IMR-90 (cell line): ENCODE measurements at regions not wholly inside any gene's neighbourhood (a gene's known extent, or its start where the extent isn't known, plus 50 kb on each side); places are given as distances from the start of the nearest gene placed in this dataset.

Experiments
- ATAC-seq: fragments of 200-7000 bp; cut with Tn5 transposase; 2 replicates; pipeline ENCODE4 v1.9.1; 2020; ENCODE audit warnings: low read depth, mild to moderate bottlenecking, moderate library complexity
- BruUV-seq: library from RNA; stranded (reverse); fragments of 400-500 nt; replicated peaks from 2 replicates; lab custom pipeline; 2021; lab: Mats Ljungman, UMichigan
- CTCF ChIA-PET: fragments of 300-600 bp; formaldehyde crosslinking; extraction: SDS; loops from one replicate; lab custom pipeline; 2021; ENCODE audit warnings: antibody characterized with exemption; lab: Yijun Ruan, JAX
- POLR2A ChIA-PET: fragments of 300-600 bp; sonication (Branson Sonifier 250); formaldehyde crosslinking; loops from one replicate; lab custom pipeline; 2022; ENCODE audit warnings: antibody characterized with exemption; ENCODE audit not compliant: unreplicated experiment; lab: Charles Lee
- DNase-seq: peaks from one replicate; pipeline ENCODE4 v3.0.0; 2013
- H2AFZ ChIP-seq: replicated peaks from 2 replicates; pipeline ENCODE3; 2013; ENCODE audit warnings: low read length, mild to moderate bottlenecking; ENCODE audit not compliant: poor library complexity
- H2AK5ac ChIP-seq: 2 replicates; pipeline ENCODE4 v1.6.1; 2013; ENCODE audit warnings: low read depth, low read length, inconsistent platforms
- H2AK9ac ChIP-seq: replicated peaks from 2 replicates; pipeline ENCODE3; 2013; ENCODE audit warnings: mild to moderate bottlenecking, low read depth, low read length, moderate library complexity; ENCODE audit not compliant: poor library complexity
- H2BK120ac ChIP-seq: 2 replicates; pipeline ENCODE4 v1.6.1; 2013; ENCODE audit warnings: low read depth, low read length, inconsistent platforms
- H2BK15ac ChIP-seq: 3 replicates; pipeline ENCODE4 v1.6.1; 2013; ENCODE audit warnings: low read depth, low read length, inconsistent platforms
- H2BK20ac ChIP-seq: 2 replicates; pipeline ENCODE4 v1.6.1; 2013; ENCODE audit warnings: low read depth, mild to moderate bottlenecking, inconsistent platforms, low read length, moderate library complexity
- H2BK5ac ChIP-seq: 2 replicates; pipeline ENCODE4 v1.6.1; 2013; ENCODE audit warnings: mild to moderate bottlenecking, low read depth, low read length, inconsistent platforms; ENCODE audit not compliant: poor library complexity, severe bottlenecking
- H3K14ac ChIP-seq: replicated peaks from 2 replicates; pipeline ENCODE4 v1.6.1; 2013; ENCODE audit warnings: low read depth, low read length, inconsistent platforms
- H3K18ac ChIP-seq: 2 replicates; pipeline ENCODE4 v1.6.1; 2013; ENCODE audit warnings: low read depth, low read length, control low read depth
- H3K23ac ChIP-seq: 2 replicates; pipeline ENCODE4 v1.6.1; 2013; ENCODE audit warnings: low read depth, low read length, inconsistent platforms
- H3K27ac ChIP-seq: 2 replicates; pipeline ENCODE4 v1.5.1; 2013; ENCODE audit warnings: mild to moderate bottlenecking, control low read depth, low read length; ENCODE audit not compliant: insufficient read depth
- H3K27me3 ChIP-seq: 2 replicates; pipeline ENCODE4 v1.6.1; 2013; ENCODE audit warnings: low read length; ENCODE audit not compliant: control insufficient read depth, insufficient read depth
- H3K36me3 ChIP-seq: 2 replicates; pipeline ENCODE4 v1.6.1; 2013; ENCODE audit warnings: low read length, mixed read lengths; ENCODE audit not compliant: control insufficient read depth, insufficient read depth
- H3K4ac ChIP-seq: 2 replicates; pipeline ENCODE4 v1.6.1; 2013; ENCODE audit warnings: low read depth, low read length, inconsistent platforms
- H3K4me1 ChIP-seq: 2 replicates; pipeline ENCODE4 v1.6.1; 2013; ENCODE audit warnings: low read length, mixed read lengths; ENCODE audit not compliant: control insufficient read depth, insufficient read depth
- H3K4me2 ChIP-seq: 2 replicates; pipeline ENCODE4 v1.6.1; 2013; ENCODE audit warnings: low read depth, mild to moderate bottlenecking, control low read depth, low read length, moderate library complexity
- H3K4me3 ChIP-seq: 2 replicates; pipeline ENCODE4 v1.5.1; 2013; ENCODE audit warnings: low read depth, mild to moderate bottlenecking, control low read depth, low read length, moderate library complexity; ENCODE audit not compliant: insufficient read depth
- H3K56ac ChIP-seq: 2 replicates; pipeline ENCODE4 v1.6.1; 2013; ENCODE audit warnings: low read length, inconsistent platforms; ENCODE audit not compliant: insufficient read depth; ENCODE audit errors: extremely low read depth
- H3K79me1 ChIP-seq, 2 experiments: 2 replicates each; pipeline ENCODE4 v1.6.1; 2013; ENCODE audit warnings: low read length in 2 of 2, inconsistent platforms in 1 of 2, low read depth in 1 of 2
- H3K9ac ChIP-seq: 2 replicates; pipeline ENCODE4 v1.6.1; 2013; ENCODE audit warnings: low read depth, low read length, control low read depth
- H3K9me1 ChIP-seq: 2 replicates; pipeline ENCODE4 v1.6.1; 2013; ENCODE audit warnings: low read length, inconsistent platforms; ENCODE audit not compliant: insufficient read depth
- H3K9me3 ChIP-seq: 2 replicates; pipeline ENCODE4 v1.6.1; 2013; ENCODE audit warnings: low read length; ENCODE audit not compliant: control insufficient read depth, insufficient read depth
- H4K20me1 ChIP-seq: 2 replicates; pipeline ENCODE4 v1.6.1; 2013; ENCODE audit warnings: low read length, inconsistent platforms; ENCODE audit not compliant: insufficient read depth
- H4K5ac ChIP-seq: 2 replicates; pipeline ENCODE4 v1.6.1; 2013; ENCODE audit warnings: mild to moderate bottlenecking, low read depth, low read length, control low read depth
- H4K8ac ChIP-seq, 2 experiments: 2 replicates each; pipeline ENCODE4 v1.6.1; 2013; ENCODE audit warnings: low read depth in 2 of 2, low read length in 2 of 2, control low read depth in 1 of 2, inconsistent platforms in 1 of 2
- H4K91ac ChIP-seq: 2 replicates; pipeline ENCODE4 v1.6.1; 2013; ENCODE audit warnings: low read depth, low read length, inconsistent platforms; ENCODE audit not compliant: insufficient read depth
- CEBPB ChIP-seq: IDR thresholded peaks from 2 replicates; pipeline ENCODE4 v1.6.1; 2012; ENCODE audit warnings: low read depth, low read length, improper control_type of control experiment
- CHD1 ChIP-seq: IDR thresholded peaks from 2 replicates; pipeline ENCODE4 v1.6.1; 2012; ENCODE audit warnings: low read depth, low read length, improper control_type of control experiment
- FOS ChIP-seq: fragments of 150-350 bp; IDR thresholded peaks from 2 replicates; pipeline ENCODE4 v1.6.1; 2016; ENCODE audit warnings: low read depth, low read length
- MAZ ChIP-seq: IDR thresholded peaks from 2 replicates; pipeline ENCODE4 v1.6.1; 2012; ENCODE audit warnings: low read depth, mild to moderate bottlenecking, low read length, improper control_type of control experiment, moderate library complexity, borderline replicate concordance
- RAD21 ChIP-seq: IDR thresholded peaks from 2 replicates; pipeline ENCODE4 v1.6.1; 2012; ENCODE audit warnings: low read length, improper control_type of control experiment
- RFX5 ChIP-seq: IDR thresholded peaks from 2 replicates; pipeline ENCODE4 v1.8.0; 2012; ENCODE audit warnings: low read depth, mild to moderate bottlenecking, low read length, moderate library complexity
- WGBS, 2 experiments: methylation state at CpG; one replicate each; pipeline versions ENCODE4 v1.1.5 to v1.1.7; 2013; ENCODE audit warnings: missing lambda C conversion rate in 2 of 2; ENCODE audit not compliant: insufficient read length in 1 of 2; ENCODE audit errors: extremely low coverage in 2 of 2; 5-methylcytosine and 5-hydroxymethylcytosine counted together
- dilution Hi-C: fragments of 300-500 bp; cut with HindIII; formaldehyde crosslinking; loops from one replicate; pipeline ENCODE4 v1.14.3; 2018; ENCODE audit warnings: low sequenced_read_pairs; ENCODE audit not compliant: unreplicated experiment
- in situ Hi-C: fragments of 300-500 bp; cut with MboI; formaldehyde crosslinking; loops from 3 replicates; pipeline ENCODE4 v1.14.3; 2019; ENCODE audit warnings: low sequenced_read_pairs, inconsistent platforms, mixed read lengths
- intact Hi-C: fragments of 100-400 bp; cut with micrococcal nuclease; formaldehyde crosslinking; loops from 2 replicates; pipeline ENCODE4 v1.10.0; 2022
- TF ChIP-seq, protein P1 (sequence below): fragments of 150-350 bp; IDR thresholded peaks from 2 replicates; pipeline ENCODE4 v1.6.1; 2016; ENCODE audit warnings: low read depth, mild to moderate bottlenecking, low read length, moderate library complexity, borderline replicate concordance
- TF ChIP-seq, protein P2 (sequence below): conservative IDR thresholded peaks from 2 replicates; pipeline ENCODE4 v1.5.1; 2012; ENCODE audit warnings: mild to moderate bottlenecking, low read depth, low read length, improper control_type of control experiment

DNA sequence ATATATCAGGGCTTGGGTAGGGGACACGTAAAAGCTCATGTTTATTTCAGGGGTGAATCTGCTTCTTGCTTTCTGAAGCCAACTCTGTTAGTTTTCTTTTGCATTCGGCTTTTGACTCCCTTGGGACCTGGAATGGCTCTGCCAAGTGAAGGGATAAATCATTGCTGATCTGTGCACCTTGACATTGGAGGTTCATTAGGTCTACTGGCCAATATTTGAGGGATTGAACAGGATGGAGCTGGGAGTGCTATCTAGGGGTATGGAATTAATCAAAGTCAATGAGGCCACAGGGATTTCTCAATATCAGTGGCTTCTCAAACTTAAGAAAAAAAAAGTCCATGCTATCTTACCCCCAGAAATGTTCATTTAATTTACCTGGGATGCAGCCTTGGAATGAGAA lies 203.5 kb upstream of the RMST start:
- H3K23ac ChIP-seq, result no peak overlapping the region
- H4K20me1 ChIP-seq, result no peaks in the 10 kb centered on the region
- H2AK9ac ChIP-seq, result no peak overlapping the region
- peaks cover 2% of the 10 kb centered on the region; the same call in 1 of the 2 replicates for H3K9me3 ChIP-seq
- dilution Hi-C loops (no loop called here), in situ Hi-C loops (no loop called here), intact Hi-C loops (no loop called here)
- no peak overlapping the region for H3K27ac ChIP-seq
- H4K8ac ChIP-seq, result no peak overlapping the region
- POLR2A ChIA-PET, result no interaction called here
- no peaks in the 10 kb centered on the region for H3K4me1 ChIP-seq
- no peak overlapping the region for H2BK15ac ChIP-seq
- no peak overlapping the region for H4K91ac ChIP-seq
- no peaks in the 10 kb centered on the region for H3K36me3 ChIP-seq
- no peak overlapping the region for H3K4me2 ChIP-seq
- H3K9me1 ChIP-seq, result no peaks in the 10 kb centered on the region
- no peak overlapping the region for H3K18ac ChIP-seq
- TF ChIP-seq RFX5 (no peak), MAZ (no peak), CEBPB (no peak), RAD21 (no peak), FOS (no peak), CHD1 (no peak)
- TF ChIP-seq, protein P1, sequence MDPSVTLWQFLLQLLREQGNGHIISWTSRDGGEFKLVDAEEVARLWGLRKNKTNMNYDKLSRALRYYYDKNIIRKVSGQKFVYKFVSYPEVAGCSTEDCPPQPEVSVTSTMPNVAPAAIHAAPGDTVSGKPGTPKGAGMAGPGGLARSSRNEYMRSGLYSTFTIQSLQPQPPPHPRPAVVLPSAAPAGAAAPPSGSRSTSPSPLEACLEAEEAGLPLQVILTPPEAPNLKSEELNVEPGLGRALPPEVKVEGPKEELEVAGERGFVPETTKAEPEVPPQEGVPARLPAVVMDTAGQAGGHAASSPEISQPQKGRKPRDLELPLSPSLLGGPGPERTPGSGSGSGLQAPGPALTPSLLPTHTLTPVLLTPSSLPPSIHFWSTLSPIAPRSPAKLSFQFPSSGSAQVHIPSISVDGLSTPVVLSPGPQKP, result no peak
- TF ChIP-seq, protein P2, sequence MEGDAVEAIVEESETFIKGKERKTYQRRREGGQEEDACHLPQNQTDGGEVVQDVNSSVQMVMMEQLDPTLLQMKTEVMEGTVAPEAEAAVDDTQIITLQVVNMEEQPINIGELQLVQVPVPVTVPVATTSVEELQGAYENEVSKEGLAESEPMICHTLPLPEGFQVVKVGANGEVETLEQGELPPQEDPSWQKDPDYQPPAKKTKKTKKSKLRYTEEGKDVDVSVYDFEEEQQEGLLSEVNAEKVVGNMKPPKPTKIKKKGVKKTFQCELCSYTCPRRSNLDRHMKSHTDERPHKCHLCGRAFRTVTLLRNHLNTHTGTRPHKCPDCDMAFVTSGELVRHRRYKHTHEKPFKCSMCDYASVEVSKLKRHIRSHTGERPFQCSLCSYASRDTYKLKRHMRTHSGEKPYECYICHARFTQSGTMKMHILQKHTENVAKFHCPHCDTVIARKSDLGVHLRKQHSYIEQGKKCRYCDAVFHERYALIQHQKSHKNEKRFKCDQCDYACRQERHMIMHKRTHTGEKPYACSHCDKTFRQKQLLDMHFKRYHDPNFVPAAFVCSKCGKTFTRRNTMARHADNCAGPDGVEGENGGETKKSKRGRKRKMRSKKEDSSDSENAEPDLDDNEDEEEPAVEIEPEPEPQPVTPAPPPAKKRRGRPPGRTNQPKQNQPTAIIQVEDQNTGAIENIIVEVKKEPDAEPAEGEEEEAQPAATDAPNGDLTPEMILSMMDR, result no peak
- H2AFZ ChIP-seq, result no peak overlapping the region
- no peaks in the 10 kb centered on the region for H3K79me1 ChIP-seq
- ATAC-seq (no peak), DNase-seq (no peak)
- H3K14ac ChIP-seq, result no peak overlapping the region
- CTCF ChIA-PET, result no interaction called here
- no peak overlapping the region for H4K5ac ChIP-seq
- WGBS, 2 experiments, result no CpG with 5 or more reads among the region's 2 CpGs
- H2BK120ac ChIP-seq, result no peak overlapping the region
- H3K4me3 ChIP-seq, result no peak overlapping the region
- H2BK5ac ChIP-seq, result no peak overlapping the region
- H3K27me3 ChIP-seq, result no peaks in the 10 kb centered on the region
- no peak overlapping the region for H2BK20ac ChIP-seq
- BruUV-seq, result no TSS peak
- H3K56ac ChIP-seq, result no peak overlapping the region
- H3K4ac ChIP-seq, result no peak overlapping the region
- no peak overlapping the region for H2AK5ac ChIP-seq
- H3K9ac ChIP-seq, result no peak overlapping the region
